Endothelial cell of umbilical vein (primary cell): ENCODE measurements at regions not wholly inside any gene's neighbourhood (a gene's known extent, or its start where the extent isn't known, plus 50 kb on each side); places are given as distances from the start of the nearest gene placed in this dataset.

ENCODE experiments used
- BruUV-seq: library from RNA; stranded (reverse); fragments of 400-500 nt; replicated peaks from 2 replicates; lab custom pipeline; 2021; lab: Mats Ljungman, UMichigan
- CTCF ChIA-PET: fragments of 300-600, 350-600 bp; sonication (Branson Sonifier 250); formaldehyde crosslinking; loops from one replicate; lab custom pipeline; 2021; ENCODE audit warnings: antibody characterized with exemption, inconsistent platforms; lab: Charles Lee
- POLR2A ChIA-PET: fragments of 300-600, 350-600 bp; sonication (Branson Sonifier 250); formaldehyde crosslinking; loops from one replicate; lab custom pipeline; 2021; ENCODE audit warnings: antibody characterized with exemption, inconsistent platforms; lab: Charles Lee
- DNase-seq: peaks from one replicate; pipeline ENCODE4 v3.0.0-alpha.2; 2011; ENCODE audit warnings: low read depth, low spot score
- FAIRE-seq: peaks from 2 replicates; lab custom pipeline; 2011; peaks lifted over from hg19 to GRCh38; lab: Jason Lieb, UNC
- H2AFZ ChIP-seq: 2 replicates; pipeline ENCODE4 v1.6.0; 2012; ENCODE audit warnings: low read depth, low read length, control low read depth, inconsistent platforms
- H3K27ac ChIP-seq: 2 replicates; pipeline ENCODE4 v1.5.1; 2011; ENCODE audit warnings: low read depth, mild to moderate bottlenecking, control low read depth, low read length, moderate library complexity; ENCODE audit not compliant: insufficient read depth
- H3K27me3 ChIP-seq, 2 experiments: 2 replicates each; pipeline versions ENCODE4 v1.6.0 to v1.6.1; 2011; ENCODE audit warnings: low read length in 2 of 2, mixed read lengths in 1 of 2; ENCODE audit not compliant: control insufficient read depth in 2 of 2, insufficient read depth in 2 of 2
- H3K36me3 ChIP-seq, 2 experiments: 2 replicates in 1 of 2; 3 replicates in 1 of 2; pipeline ENCODE4 v1.5.1; 2011; ENCODE audit warnings: low read length in 2 of 2, mild to moderate bottlenecking in 1 of 2, moderate library complexity in 1 of 2; ENCODE audit not compliant: control insufficient read depth in 2 of 2, insufficient read depth in 2 of 2; ENCODE audit errors: extremely low read depth in 1 of 2
- H3K4me1 ChIP-seq: 3 replicates; pipeline ENCODE4 v1.5.1; 2011; ENCODE audit warnings: mild to moderate bottlenecking, low read length; ENCODE audit not compliant: control insufficient read depth, insufficient read depth; ENCODE audit errors: extremely low read depth
- H3K4me2 ChIP-seq: 2 replicates; pipeline ENCODE4 v1.6.1; 2011; ENCODE audit warnings: low read length, control low read depth, mixed read lengths; ENCODE audit not compliant: insufficient read depth
- H3K4me3 ChIP-seq, 3 experiments: fragments of 200-600 bp in 1 of 3; sonication (generic), shearing (Covaris generic) in 1 of 3; replicated peaks in 1 of 3; 2 replicates each; pipeline ENCODE4 v1.5.1; 2011 to 2016; ENCODE audit warnings: control low read depth in 3 of 3, low read length in 3 of 3, mild to moderate bottlenecking in 2 of 3, inconsistent platforms in 1 of 3, low read depth in 1 of 3, moderate library complexity in 1 of 3; ENCODE audit not compliant: insufficient read depth in 1 of 3
- H3K79me2 ChIP-seq: 2 replicates; pipeline ENCODE4 v1.6.0; 2012; ENCODE audit warnings: low read length, inconsistent platforms; ENCODE audit not compliant: control insufficient read depth, insufficient read depth
- H3K9ac ChIP-seq: replicated peaks from 2 replicates; pipeline ENCODE3; 2011; ENCODE audit warnings: low read length, control low read depth; ENCODE audit not compliant: insufficient read depth; ENCODE audit errors: extremely low read depth
- H3K9me1 ChIP-seq: replicated peaks from 3 replicates; pipeline ENCODE4 v1.6.0; 2011; ENCODE audit warnings: mild to moderate bottlenecking, low read length; ENCODE audit not compliant: control insufficient read depth, insufficient read depth; ENCODE audit errors: extremely low read depth
- H3K9me3 ChIP-seq: replicated peaks from 2 replicates; pipeline ENCODE4 v1.5.1; 2012; ENCODE audit warnings: low read length, inconsistent platforms; ENCODE audit not compliant: control insufficient read depth, insufficient read depth
- H4K20me1 ChIP-seq: replicated peaks from 2 replicates; pipeline ENCODE3; 2011; ENCODE audit warnings: mild to moderate bottlenecking, low read length; ENCODE audit not compliant: control insufficient read depth, insufficient read depth; ENCODE audit errors: extremely low read depth
- CTCF ChIP-seq, 2 donors: IDR thresholded peaks; 1 replicate in 1 of 2; 2 replicates in 1 of 2; pipeline ENCODE4 v1.5.1; 2011; ENCODE audit warnings: low read length in 2 of 2, mild to moderate bottlenecking in 2 of 2, moderate library complexity in 2 of 2, control low read depth in 1 of 2, inconsistent platforms in 1 of 2, low read depth in 1 of 2; ENCODE audit not compliant: insufficient read depth in 1 of 2; ENCODE audit errors: extremely low read depth in 1 of 2
- EZH2 ChIP-seq: IDR thresholded peaks from 2 replicates; pipeline ENCODE4 v1.6.1; 2012; ENCODE audit warnings: borderline replicate concordance, low read depth, mild to moderate bottlenecking, moderate library complexity, low read length, inconsistent platforms; ENCODE audit not compliant: severe bottlenecking
- FOS ChIP-seq: IDR thresholded peaks from 2 replicates; pipeline ENCODE4 v1.6.1; 2011; ENCODE audit warnings: mild to moderate bottlenecking, low read length, moderate library complexity, borderline replicate concordance; ENCODE audit not compliant: insufficient read depth
- GATA2 ChIP-seq: IDR thresholded peaks from 2 replicates; pipeline ENCODE4 v1.7.0; 2011; ENCODE audit warnings: low read depth, mild to moderate bottlenecking, moderate library complexity, mixed read lengths, low read length; ENCODE audit not compliant: insufficient read length, insufficient read depth
- JUN ChIP-seq: IDR thresholded peaks from 2 replicates; pipeline ENCODE4 v1.6.1; 2011; ENCODE audit warnings: borderline replicate concordance, low read depth; ENCODE audit not compliant: insufficient read length, insufficient read depth
- MYC ChIP-seq: IDR thresholded peaks from one replicate; pipeline ENCODE4 v1.6.1; 2011; ENCODE audit warnings: mild to moderate bottlenecking, low read depth, low read length
- POLR2A ChIP-seq: IDR thresholded peaks from 2 replicates; pipeline ENCODE4 v1.6.1; 2012; ENCODE audit warnings: low read depth, mild to moderate bottlenecking, control low read depth, low read length
- POLR2AphosphoS5 ChIP-seq: IDR thresholded peaks from 2 replicates; pipeline ENCODE4 v1.6.1; 2012; ENCODE audit warnings: low read depth, mild to moderate bottlenecking, control low read depth, low read length, moderate library complexity; ENCODE audit not compliant: insufficient read depth
- dilution Hi-C: fragments of 300-500 bp; cut with MboI; formaldehyde crosslinking; loops from one replicate; pipeline ENCODE4 v1.15.0; 2019; ENCODE audit warnings: low sequenced_read_pairs; ENCODE audit not compliant: extremely low pct_ligation_motif_present
- intact Hi-C: fragments of 100-400 bp; cut with micrococcal nuclease; formaldehyde crosslinking; loops from one replicate; pipeline ENCODE4 v1.10.0; 2022
- TF ChIP-seq, protein P1 (sequence below): IDR thresholded peaks from 2 replicates; pipeline ENCODE4 v1.6.1; 2011; ENCODE audit not compliant: insufficient read depth, insufficient read length

GRCh38 chr12:93976024-93976423, 172.4 kb upstream of the PLXNC1 start:
- Histone ChIP-seq H4K20me1 (no peaks in the 10 kb centered on the region), H3K9me1 (no peaks in the 10 kb centered on the region), H3K36me3 (no peaks in the 10 kb centered on the region), H3K4me2 (no peak overlapping the region), H2AFZ (no peak overlapping the region), H3K9me3 (no peaks in the 10 kb centered on the region), H3K9ac (no peak overlapping the region), H3K27me3 (peaks cover 0 to 2% of the 10 kb centered on the region in 2 experiments), H3K27ac (no peak overlapping the region), H3K4me3 (no peak overlapping the region), H3K4me1 (no peaks in the 10 kb centered on the region), H3K79me2 (no peaks in the 10 kb centered on the region)
- FAIRE-seq (no peak), DNase-seq (no peak)
- ChIA-PET CTCF (interaction anchor here (4.5 kb wide), 1 partner anchor 209 kb away, joined by 57 read pairs; no protein-coding TSS in a partner anchor), POLR2A (no interaction called here)
- no TSS peak for BruUV-seq
- dilution Hi-C loops, result no loop called here
- TF ChIP-seq CTCF (IDR thresholded peaks at IDR 0.05; ENCODE audit: extremely low read depth in 1 of 2, insufficient read depth in 1 of 2, low read depth in 1 of 2, low read length in 2 of 2), result no peak
- no peak for TF ChIP-seq EZH2
- no peak for TF ChIP-seq POLR2A
- no peak for TF ChIP-seq GATA2
- no peak for TF ChIP-seq POLR2AphosphoS5
- no peak for TF ChIP-seq MYC
- no peak for TF ChIP-seq JUN
- no peak for TF ChIP-seq FOS
- TF ChIP-seq, protein P1, sequence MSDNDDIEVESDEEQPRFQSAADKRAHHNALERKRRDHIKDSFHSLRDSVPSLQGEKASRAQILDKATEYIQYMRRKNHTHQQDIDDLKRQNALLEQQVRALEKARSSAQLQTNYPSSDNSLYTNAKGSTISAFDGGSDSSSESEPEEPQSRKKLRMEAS, result no peak
- intact Hi-C loops, result no loop called here
